Activated CD4-positive, alpha-beta memory T cell treated with anti-CD3 and anti-CD28 coated beads, Interleukin-2, amount 10 ng/mL, durations not matched to agents 7 days and 5 days (primary cell): ENCODE measurements at regions not wholly inside any gene's neighbourhood (a gene's known extent, or its start where the extent isn't known, plus 50 kb on each side); places are given as distances from the start of the nearest gene placed in this dataset.
"Not testable (repeated sequence)": the region's sequence is repeated elsewhere in the genome, so short reads cannot be mapped to it uniquely, and the experiment has no call there.

Experiments
- CTCF ChIA-PET: fragments of 350-600 bp; sonication (Branson Sonifier 250); formaldehyde crosslinking; loops from one replicate; lab custom pipeline; 2021; ENCODE audit warnings: antibody characterized with exemption, inconsistent platforms; lab: Charles Lee
- POLR2A ChIA-PET: fragments of 350-600 bp; sonication (Branson Sonifier 250); formaldehyde crosslinking; loops from one replicate; lab custom pipeline; 2021; ENCODE audit warnings: antibody characterized with exemption; lab: Charles Lee
- DNase-seq: peaks from one replicate; pipeline ENCODE4 v3.0.0-alpha.2; 2020
- H3K27ac Mint-ChIP-seq: one replicate; pipeline ENCODE4 v1.8.0; 2021; ENCODE audit warnings: mild to moderate bottlenecking, mixed read lengths
- H3K27me3 Mint-ChIP-seq: one replicate; pipeline ENCODE4 v1.8.0; 2021; ENCODE audit warnings: mixed read lengths
- H3K36me3 Mint-ChIP-seq: one replicate; pipeline ENCODE4 v1.8.0; 2021; ENCODE audit warnings: low read depth, mixed read lengths
- H3K4me1 Mint-ChIP-seq: one replicate; pipeline ENCODE4 v1.8.0; 2021; ENCODE audit warnings: mixed read lengths
- H3K4me3 Mint-ChIP-seq: one replicate; pipeline ENCODE4 v1.8.0; 2021; ENCODE audit warnings: mild to moderate bottlenecking, mixed read lengths
- H3K9me3 Mint-ChIP-seq: one replicate; pipeline ENCODE4 v1.8.0; 2021; ENCODE audit warnings: mixed read lengths

GRCh38 chr11:94235772-94236171 lies 68.6 kb upstream of the IZUMO1R start:
- POLR2A ChIA-PET, H3K27ac Mint-ChIP-seq, H3K4me3 Mint-ChIP-seq, H3K27me3 Mint-ChIP-seq, DNase-seq, H3K9me3 Mint-ChIP-seq, H3K36me3 Mint-ChIP-seq, CTCF ChIA-PET, H3K4me1 Mint-ChIP-seq: not testable (repeated sequence)

GRCh38 chr11:94236416-94236815 lies 68.0 kb upstream of the IZUMO1R start:
- H3K27ac Mint-ChIP-seq, DNase-seq, H3K36me3 Mint-ChIP-seq, H3K4me3 Mint-ChIP-seq, H3K4me1 Mint-ChIP-seq, H3K9me3 Mint-ChIP-seq, H3K27me3 Mint-ChIP-seq, POLR2A ChIA-PET, CTCF ChIA-PET: not testable (repeated sequence)

DNA sequence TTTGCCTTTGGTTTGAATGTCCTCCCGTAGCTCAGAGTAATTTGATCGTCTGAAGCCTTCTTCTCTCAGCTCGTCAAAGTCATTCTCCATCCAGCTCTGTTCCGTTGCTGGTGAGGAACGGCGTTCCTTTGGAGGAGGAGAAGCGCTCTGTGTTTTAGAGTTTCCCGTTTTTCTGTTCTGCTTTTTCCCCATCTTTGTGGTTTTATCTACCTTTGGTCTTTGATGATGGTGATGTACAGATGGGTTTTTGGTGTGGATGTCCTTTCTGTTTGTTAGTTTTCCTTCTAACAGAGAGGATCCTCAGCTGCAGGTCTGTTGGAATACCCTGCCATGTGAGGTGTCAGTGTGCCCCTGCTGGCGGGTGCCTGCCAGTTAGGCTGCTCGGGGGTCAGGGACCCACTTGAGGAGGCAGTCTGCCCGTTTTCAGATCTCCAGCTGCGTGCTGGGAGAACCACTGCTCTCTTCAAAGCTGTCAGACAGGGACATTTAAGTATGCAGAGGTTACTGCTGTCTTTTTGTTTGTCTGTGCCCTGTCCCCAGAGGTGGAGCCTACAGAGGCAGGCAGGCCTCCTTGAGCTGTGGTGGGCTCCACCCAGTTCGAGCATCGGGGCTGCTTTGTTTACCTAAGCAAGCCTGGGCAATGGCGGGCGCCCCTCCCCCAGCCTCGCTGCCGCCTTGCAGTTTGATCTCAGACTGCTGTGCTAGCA lies 66.8 kb upstream of the IZUMO1R start:
- H3K27ac Mint-ChIP-seq, H3K4me3 Mint-ChIP-seq, H3K27me3 Mint-ChIP-seq, H3K4me1 Mint-ChIP-seq, H3K36me3 Mint-ChIP-seq, CTCF ChIA-PET, POLR2A ChIA-PET, H3K9me3 Mint-ChIP-seq: not testable (repeated sequence)
- DNase-seq: peak; percentile 21

DNA sequence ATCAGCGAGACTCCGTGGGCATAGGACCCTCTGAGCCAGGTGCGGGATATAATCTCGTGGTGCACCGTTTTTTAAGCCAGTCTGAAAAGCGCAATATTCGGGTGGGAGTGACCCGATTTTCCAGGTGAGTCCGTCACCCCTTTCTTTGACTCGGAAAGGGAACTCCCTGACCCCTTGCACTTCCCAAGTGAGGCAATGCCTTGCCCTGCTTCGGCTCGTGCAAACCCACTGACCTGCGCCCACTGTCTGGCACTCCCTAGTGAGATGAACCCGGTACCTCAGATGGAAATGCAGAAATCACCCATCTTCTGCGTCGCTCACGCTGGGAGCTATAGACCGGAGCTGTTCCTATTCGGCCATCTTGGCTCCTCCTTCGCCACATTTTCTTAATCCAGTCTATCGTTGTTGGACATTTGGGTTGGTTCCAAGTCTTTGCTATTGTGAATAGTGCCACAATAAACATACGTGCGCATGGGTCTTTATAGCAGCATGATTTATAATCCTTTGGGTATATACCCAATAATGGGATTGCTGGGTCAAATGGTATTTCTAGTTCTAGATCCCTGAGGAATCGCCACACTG lies 66.1 kb upstream of the IZUMO1R start:
- H3K4me1 Mint-ChIP-seq, H3K27me3 Mint-ChIP-seq, H3K36me3 Mint-ChIP-seq, CTCF ChIA-PET, H3K4me3 Mint-ChIP-seq, POLR2A ChIA-PET, H3K9me3 Mint-ChIP-seq, H3K27ac Mint-ChIP-seq: not testable (repeated sequence)
- peak; percentile 19 for DNase-seq

GRCh38 chr11:94238774-94239173 lies 65.6 kb upstream of the IZUMO1R start:
- POLR2A ChIA-PET, H3K27ac Mint-ChIP-seq: not testable (repeated sequence)

DNA sequence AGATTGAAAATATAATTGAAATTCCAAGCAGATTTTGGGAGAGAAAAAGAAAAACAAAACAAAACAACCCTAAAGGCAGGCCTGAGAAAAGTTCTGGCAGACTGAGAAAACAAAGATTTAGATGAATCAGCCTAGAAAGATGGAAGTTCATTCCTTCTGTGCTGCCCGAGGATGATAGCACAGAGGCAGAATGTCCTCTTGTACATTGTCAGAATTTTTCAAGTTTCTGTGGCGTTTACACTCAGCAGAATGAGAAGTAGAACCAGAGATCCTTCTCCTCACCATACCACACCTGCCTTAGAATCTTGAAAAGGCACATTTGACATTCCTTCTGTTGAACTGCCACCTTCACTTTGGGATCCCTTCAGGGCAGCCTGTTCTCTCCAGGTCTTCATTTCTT lies 62.5 kb upstream of the IZUMO1R start:
- Mint-ChIP-seq H3K4me3 (no peak overlapping the region), H3K27me3 (no peaks in the 10 kb centered on the region)

More at GRCh38 chr11:94238774-94239173, 65.6 kb upstream of the IZUMO1R start:
- H3K9me3 Mint-ChIP-seq, H3K36me3 Mint-ChIP-seq, H3K4me3 Mint-ChIP-seq, H3K27me3 Mint-ChIP-seq, CTCF ChIA-PET, H3K4me1 Mint-ChIP-seq, DNase-seq: not testable (repeated sequence)

DNA sequence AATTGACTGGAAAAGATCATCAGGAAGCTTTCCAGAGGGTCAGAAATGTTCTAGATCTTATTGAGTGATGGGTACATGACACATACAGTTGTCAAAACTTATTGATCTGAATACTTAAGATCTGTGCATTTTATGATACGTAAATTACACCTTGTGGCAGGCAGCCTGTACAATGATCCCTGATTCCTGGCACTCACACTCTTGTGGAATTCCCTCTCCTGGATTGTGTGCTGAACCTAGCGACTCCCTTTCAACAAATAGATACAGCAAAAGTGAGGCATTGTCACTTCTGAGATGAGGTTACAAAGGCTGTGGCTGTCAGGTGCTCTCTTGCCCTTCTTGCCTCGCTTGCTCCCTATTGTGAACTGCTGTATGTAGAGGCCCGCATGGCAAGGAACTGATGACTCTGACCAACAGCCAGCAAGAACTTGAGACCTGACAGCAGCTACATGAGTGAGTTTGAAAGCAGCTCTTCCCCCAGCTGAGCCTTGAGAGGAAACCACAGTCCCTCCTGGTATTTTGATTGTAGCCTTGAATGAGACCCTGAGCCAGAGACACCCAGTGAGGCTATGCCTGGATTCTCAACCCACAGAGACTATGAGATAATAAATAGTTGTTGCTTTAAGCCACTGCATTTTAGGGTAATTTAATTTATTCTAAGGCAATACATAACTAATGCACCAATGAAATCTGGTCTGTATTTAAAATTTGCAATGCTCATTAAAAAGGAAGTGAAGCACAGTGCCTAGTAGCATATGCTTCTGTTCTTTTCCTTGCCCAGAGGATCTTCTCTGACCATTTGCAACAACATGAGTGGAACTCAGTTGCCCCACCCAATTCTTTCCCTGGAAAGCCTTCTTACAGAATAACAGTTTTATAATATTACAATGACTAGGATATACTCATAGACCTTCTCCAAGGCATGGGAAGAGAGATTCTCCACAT lies 60.5 kb upstream of the IZUMO1R start:
- POLR2A ChIA-PET: no interaction called here
- DNase-seq: no peak
- Mint-ChIP-seq H3K9me3 (no peaks in the 10 kb centered on the region), H3K4me1 (no peaks in the 10 kb centered on the region), H3K36me3 (no peaks in the 10 kb centered on the region), H3K27me3 (no peaks in the 10 kb centered on the region), H3K4me3 (no peak overlapping the region), H3K27ac (no peak overlapping the region)
- CTCF ChIA-PET: no interaction called here

More for the DNA sequence above, 62.5 kb upstream of the IZUMO1R start:
- Mint-ChIP-seq H3K4me1 (no peaks in the 10 kb centered on the region), H3K36me3 (no peaks in the 10 kb centered on the region), H3K27ac (no peak overlapping the region), H3K9me3 (no peaks in the 10 kb centered on the region)
- CTCF ChIA-PET: no interaction called here
- POLR2A ChIA-PET: no interaction called here
- no peak for DNase-seq

DNA sequence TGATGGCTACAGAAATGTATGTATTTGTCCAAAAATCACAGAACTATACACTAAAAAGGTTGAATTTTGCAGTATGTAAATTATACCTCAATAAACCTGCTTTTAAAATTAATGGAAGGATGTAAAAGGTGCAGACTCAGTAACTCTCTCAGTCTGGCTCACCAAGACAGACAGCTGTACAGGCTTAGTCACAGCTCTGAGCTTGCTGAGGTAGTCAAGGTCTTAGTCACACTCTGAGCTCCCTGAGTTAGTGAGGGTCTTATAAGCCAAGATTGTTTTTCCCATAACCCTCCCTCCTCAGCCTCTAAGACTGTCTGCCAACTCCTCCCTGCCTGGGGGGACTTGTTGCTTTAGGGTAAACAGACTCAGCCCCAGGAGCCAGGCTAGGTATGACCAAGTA lies 59.3 kb upstream of the IZUMO1R start:
- Mint-ChIP-seq H3K4me1 (no peaks in the 10 kb centered on the region), H3K9me3 (peaks cover 3% of the 10 kb centered on the region)

GRCh38 chr11:94248301-94248700 lies 56.1 kb upstream of the IZUMO1R start:
- H3K27me3 Mint-ChIP-seq, H3K9me3 Mint-ChIP-seq, H3K36me3 Mint-ChIP-seq, H3K4me1 Mint-ChIP-seq, DNase-seq, CTCF ChIA-PET, H3K27ac Mint-ChIP-seq, H3K4me3 Mint-ChIP-seq, POLR2A ChIA-PET: not testable (repeated sequence)

More for the DNA sequence above, 59.3 kb upstream of the IZUMO1R start:
- CTCF ChIA-PET: no interaction called here
- H3K27ac Mint-ChIP-seq: no peak overlapping the region
- H3K4me3 Mint-ChIP-seq: no peak overlapping the region
- H3K36me3 Mint-ChIP-seq: no peaks in the 10 kb centered on the region
- POLR2A ChIA-PET: no interaction called here
- no peaks in the 10 kb centered on the region for H3K27me3 Mint-ChIP-seq
- DNase-seq: no peak

GRCh38 chr11:94254214-94254613 lies 50.2 kb upstream of the IZUMO1R start:
- CTCF ChIA-PET: no interaction called here
- H3K27me3 Mint-ChIP-seq: no peaks in the 10 kb centered on the region
- POLR2A ChIA-PET: no interaction called here

More at GRCh38 chr11:94254214-94254613, 50.2 kb upstream of the IZUMO1R start:
- H3K9me3 Mint-ChIP-seq: peaks cover 2% of the 10 kb centered on the region
- H3K4me1 Mint-ChIP-seq: no peaks in the 10 kb centered on the region
- H3K36me3 Mint-ChIP-seq: no peaks in the 10 kb centered on the region
- no peak for DNase-seq
- H3K27ac Mint-ChIP-seq: no peak overlapping the region
- H3K4me3 Mint-ChIP-seq: no peak overlapping the region
